Cardiac fibroblast (primary cell): ENCODE measurements at regions not wholly inside any gene's neighbourhood (a gene's known extent, or its start where the extent isn't known, plus 50 kb on each side); places are given as distances from the start of the nearest gene placed in this dataset.

Experiments used
- DNase-seq, 2 donors: peaks; one replicate each; pipeline versions ENCODE4 v3.0.0 to v3.0.0-alpha.2; 2010; ENCODE audit warnings: low read depth in 2 of 2
- H3K4me3 ChIP-seq, 2 donors: replicated peaks in 1 of 2; 1 replicate in 1 of 2; 2 replicates in 1 of 2; pipeline ENCODE4 v1.5.1; 2011; ENCODE audit warnings: low read depth in 2 of 2, low read length in 2 of 2, mild to moderate bottlenecking in 2 of 2, moderate library complexity in 1 of 2
- CTCF ChIP-seq: IDR thresholded peaks from one replicate; pipeline ENCODE4 v1.5.1; 2011; ENCODE audit warnings: low read depth, mild to moderate bottlenecking, low read length, inconsistent platforms

- TF ChIP-seq CTCF, result no peak
- no peak overlapping the region for H3K4me3 ChIP-seq
- DNase-seq, result no peak
Measured at GRCh38 chr3:159782724-159783421, 205.8 kb upstream of the IL12A start.

GRCh38 chr3:159783780-159784742, 204.6 kb upstream of the IL12A start:
- no peak overlapping the region for H3K4me3 ChIP-seq
- TF ChIP-seq CTCF, result no peak
- DNase-seq, result no peak

- H3K4me3 ChIP-seq, result no peak overlapping the region
- DNase-seq, result peak; percentile 39 to 67
- no peak for TF ChIP-seq CTCF
Measured at GRCh38 chr3:159785273-159785708, 203.3 kb upstream of the IL12A start.

- TF ChIP-seq CTCF, result no peak
- DNase-seq, result no peak
- no peak overlapping the region for H3K4me3 ChIP-seq
Measured at GRCh38 chr3:159786489-159787177, 202.0 kb upstream of the IL12A start.

GRCh38 chr3:159787178-159787574, 201.5 kb upstream of the IL12A start:
- no peak for TF ChIP-seq CTCF
- DNase-seq, result peak; percentile 86 to 90
- H3K4me3 ChIP-seq, result no peak overlapping the region

GRCh38 chr3:159787794-159788205, 200.8 kb upstream of the IL12A start:
- no peak for TF ChIP-seq CTCF
- peak; percentile 72 to 81 for DNase-seq
- H3K4me3 ChIP-seq, result no peak overlapping the region
